BE2C (cell line): ENCODE measurements at regions not wholly inside any gene's neighbourhood (a gene's known extent, or its start where the extent isn't known, plus 50 kb on each side); places are given as distances from the start of the nearest gene placed in this dataset.

Experiments
- DNase-seq: peaks from one replicate; pipeline ENCODE4 v3.0.0-alpha.2; 2020
- H3K27me3 ChIP-seq: fragments of 250-450 bp; sonication (Bioruptor Pico); 2 replicates; pipeline ENCODE4 v1.5.1; 2020; ENCODE audit warnings: mild to moderate bottlenecking
- H3K36me3 ChIP-seq: fragments of 250-450 bp; sonication (Bioruptor Pico); 2 replicates; pipeline ENCODE4 v1.5.1; 2020; ENCODE audit warnings: mild to moderate bottlenecking
- H3K4me1 ChIP-seq: fragments of 250-450 bp; sonication (Bioruptor Pico); 2 replicates; pipeline ENCODE4 v1.5.1; 2020
- H3K4me3 ChIP-seq: 2 replicates; pipeline ENCODE4 v1.5.1; 2011; ENCODE audit warnings: low read depth, low read length
- H3K9me3 ChIP-seq: fragments of 250-450 bp; sonication (Bioruptor Pico); 2 replicates; pipeline ENCODE4 v1.5.1; 2020
- TF ChIP-seq, protein P1 (sequence below): IDR thresholded peaks from 2 replicates; pipeline ENCODE4 v1.5.1; 2012; ENCODE audit warnings: mild to moderate bottlenecking, low read depth, low read length

DNA sequence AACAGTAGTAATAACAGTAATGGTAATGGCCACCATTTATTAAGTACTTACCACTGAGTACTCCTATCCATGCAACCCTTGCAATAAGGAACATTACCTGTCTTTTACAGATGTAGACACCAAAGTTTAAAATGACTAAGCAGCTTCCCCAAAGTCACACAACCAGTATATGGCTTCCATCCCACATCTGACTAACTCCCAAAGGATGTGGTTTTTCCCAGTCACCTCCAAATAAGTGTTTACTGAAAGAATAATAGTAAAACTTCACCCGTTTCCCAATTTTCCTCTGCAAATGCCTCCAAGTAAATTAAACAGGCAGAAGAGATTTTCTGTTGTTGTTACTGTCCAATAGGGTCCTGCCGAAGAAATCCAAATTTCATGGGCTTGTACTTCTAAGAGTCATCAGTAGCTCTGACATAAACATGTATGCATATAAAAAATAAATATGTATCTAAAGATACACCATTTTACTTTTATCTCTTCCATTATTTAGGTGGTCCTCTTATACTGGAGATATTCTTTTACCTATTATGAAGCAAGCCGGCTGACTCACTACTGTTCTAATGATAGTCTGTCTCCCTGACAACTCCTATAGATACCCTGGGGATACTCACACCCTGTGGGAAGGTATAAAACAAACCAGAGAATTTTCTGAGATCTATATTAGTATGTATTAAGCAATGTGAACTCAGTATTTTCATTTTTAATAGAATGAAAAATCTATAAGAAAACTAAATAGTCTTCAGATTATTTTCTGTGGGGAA is 77.9 kb upstream of the ID4 start:
- H3K36me3 ChIP-seq: no peaks in the 10 kb centered on the region
- no peak for DNase-seq

GRCh38 chr6:19761121-19761520 is 76.0 kb upstream of the ID4 start:
- no peak for DNase-seq
- Histone ChIP-seq H3K9me3 (no peaks in the 10 kb centered on the region), H3K36me3 (no peaks in the 10 kb centered on the region), H3K27me3 (no peaks in the 10 kb centered on the region), H3K4me3 (no peak overlapping the region), H3K4me1 (no peaks in the 10 kb centered on the region)
- TF ChIP-seq, protein P1, sequence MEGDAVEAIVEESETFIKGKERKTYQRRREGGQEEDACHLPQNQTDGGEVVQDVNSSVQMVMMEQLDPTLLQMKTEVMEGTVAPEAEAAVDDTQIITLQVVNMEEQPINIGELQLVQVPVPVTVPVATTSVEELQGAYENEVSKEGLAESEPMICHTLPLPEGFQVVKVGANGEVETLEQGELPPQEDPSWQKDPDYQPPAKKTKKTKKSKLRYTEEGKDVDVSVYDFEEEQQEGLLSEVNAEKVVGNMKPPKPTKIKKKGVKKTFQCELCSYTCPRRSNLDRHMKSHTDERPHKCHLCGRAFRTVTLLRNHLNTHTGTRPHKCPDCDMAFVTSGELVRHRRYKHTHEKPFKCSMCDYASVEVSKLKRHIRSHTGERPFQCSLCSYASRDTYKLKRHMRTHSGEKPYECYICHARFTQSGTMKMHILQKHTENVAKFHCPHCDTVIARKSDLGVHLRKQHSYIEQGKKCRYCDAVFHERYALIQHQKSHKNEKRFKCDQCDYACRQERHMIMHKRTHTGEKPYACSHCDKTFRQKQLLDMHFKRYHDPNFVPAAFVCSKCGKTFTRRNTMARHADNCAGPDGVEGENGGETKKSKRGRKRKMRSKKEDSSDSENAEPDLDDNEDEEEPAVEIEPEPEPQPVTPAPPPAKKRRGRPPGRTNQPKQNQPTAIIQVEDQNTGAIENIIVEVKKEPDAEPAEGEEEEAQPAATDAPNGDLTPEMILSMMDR: no peak

More for the DNA sequence above, 77.9 kb upstream of the ID4 start:
- Histone ChIP-seq H3K27me3 (no peaks in the 10 kb centered on the region), H3K4me1 (no peaks in the 10 kb centered on the region), H3K9me3 (no peaks in the 10 kb centered on the region), H3K4me3 (no peak overlapping the region)
- TF ChIP-seq, protein P1: no peak

DNA sequence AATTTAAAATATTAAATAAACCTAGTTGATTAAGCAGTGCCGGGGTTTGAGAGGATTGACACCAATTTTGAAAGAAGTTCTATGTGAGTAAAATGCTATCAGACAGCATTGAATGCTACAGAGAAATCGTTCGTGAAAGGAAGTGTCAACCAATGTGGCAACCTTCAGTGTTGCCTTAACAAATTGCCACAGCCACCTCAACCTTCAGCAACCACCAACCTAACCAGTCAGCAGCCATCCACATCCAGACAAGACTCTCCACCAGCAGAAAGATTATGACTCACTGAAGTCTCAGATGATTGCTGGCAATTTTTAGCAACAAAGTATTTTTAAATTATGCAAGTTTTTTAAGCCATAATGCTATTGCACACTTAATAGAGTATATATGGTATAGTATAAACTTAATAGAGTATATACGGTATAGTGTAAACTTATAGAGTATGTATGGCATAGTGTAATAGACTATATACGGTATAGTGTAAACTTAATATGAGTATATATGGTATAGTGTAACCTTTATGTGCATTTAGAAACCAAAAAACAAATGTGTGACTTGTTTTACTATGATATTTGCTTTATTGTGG is 65.3 kb upstream of the ID4 start:
- no peak for DNase-seq
- H3K36me3 ChIP-seq: no peaks in the 10 kb centered on the region
- H3K4me3 ChIP-seq: no peak overlapping the region
- H3K9me3 ChIP-seq: no peaks in the 10 kb centered on the region
- TF ChIP-seq, protein P1: no peak
- no peaks in the 10 kb centered on the region for H3K27me3 ChIP-seq
- no peaks in the 10 kb centered on the region for H3K4me1 ChIP-seq

DNA sequence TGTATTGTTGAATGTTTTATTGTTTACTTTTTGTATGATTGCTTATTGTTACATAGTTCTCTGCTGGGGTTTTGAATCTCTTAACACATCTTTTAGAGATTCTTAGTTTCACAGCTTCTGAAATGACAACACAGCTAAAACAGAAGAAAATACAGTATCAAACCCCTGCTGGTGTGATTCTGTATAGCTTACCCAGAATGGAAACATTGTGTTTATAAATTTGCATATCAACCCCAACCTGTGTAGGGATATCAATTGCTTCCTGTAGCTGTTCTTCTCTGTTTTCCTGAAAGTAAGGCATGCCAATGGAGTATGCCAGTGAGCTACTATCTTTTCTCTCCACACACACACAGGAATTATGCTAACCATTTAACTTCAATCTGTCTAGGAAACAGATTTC is 64.3 kb upstream of the ID4 start:
- DNase-seq: no peak
- no peaks in the 10 kb centered on the region for H3K27me3 ChIP-seq

DNA sequence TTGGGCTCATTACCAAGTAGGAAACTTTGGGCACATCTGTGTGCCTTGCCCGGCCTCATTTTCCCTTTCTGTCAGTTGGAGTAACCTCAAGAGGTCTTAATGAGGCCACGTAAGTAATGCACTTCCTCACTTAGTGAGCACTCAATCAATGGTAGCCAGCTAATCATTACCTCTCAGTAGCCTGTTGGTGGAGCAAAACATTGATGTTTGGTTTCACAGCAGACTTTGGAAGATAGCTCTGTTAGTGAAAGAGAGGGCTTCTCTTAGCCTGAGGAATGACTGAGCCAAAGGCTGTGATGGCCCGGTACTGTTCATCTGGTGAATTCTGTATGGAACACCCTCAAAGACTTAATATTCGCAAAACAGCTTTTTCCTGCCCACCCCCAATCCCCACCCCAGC is 55.9 kb upstream of the ID4 start:
- TF ChIP-seq, protein P1: no peak
- Histone ChIP-seq H3K4me1 (no peaks in the 10 kb centered on the region), H3K9me3 (no peaks in the 10 kb centered on the region), H3K36me3 (no peaks in the 10 kb centered on the region), H3K27me3 (no peaks in the 10 kb centered on the region), H3K4me3 (no peak overlapping the region)
- no peak for DNase-seq

More for the DNA sequence above, 64.3 kb upstream of the ID4 start:
- TF ChIP-seq, protein P1: no peak
- Histone ChIP-seq H3K36me3 (no peaks in the 10 kb centered on the region), H3K4me1 (no peaks in the 10 kb centered on the region), H3K4me3 (no peak overlapping the region), H3K9me3 (no peaks in the 10 kb centered on the region)

GRCh38 chr6:19782588-19782987 is 54.6 kb upstream of the ID4 start:
- no peak for DNase-seq
- Histone ChIP-seq H3K4me1 (no peaks in the 10 kb centered on the region), H3K36me3 (no peaks in the 10 kb centered on the region), H3K4me3 (no peak overlapping the region), H3K27me3 (no peaks in the 10 kb centered on the region), H3K9me3 (no peaks in the 10 kb centered on the region)
- TF ChIP-seq, protein P1: no peak
